ENCODE measurements at regions not wholly inside any gene's neighbourhood (a gene's known extent, or its start where the extent isn't known, plus 50 kb on each side); places are given as distances from the start of the nearest gene placed in this dataset.

- DNase-seq (no peak), ATAC-seq (ENCODE audit: insufficient read depth, low read depth) (no peak)
- no peaks in the 10 kb centered on the region for H4K20me1 ChIP-seq (ENCODE audit: insufficient read depth, low read length)
- H3K36me3 ChIP-seq (ENCODE audit: insufficient read depth, low read length), result no peaks in the 10 kb centered on the region
- no peaks in the 10 kb centered on the region for H3K79me2 ChIP-seq (ENCODE audit: insufficient read depth, low read length)
- H3K4me3 ChIP-seq (ENCODE audit: low read depth in 1 of 2, low read length in 2 of 2), result no peak overlapping the region
- H3K27me3 ChIP-seq (ENCODE audit: insufficient read depth, low read length, poor library complexity), result no peaks in the 10 kb centered on the region
- no peak for TF ChIP-seq EZH2 (IDR thresholded peaks at IDR 0.05; ENCODE audit: borderline replicate concordance, low read depth, low read length, severe bottlenecking)
- TF ChIP-seq, protein P1, sequence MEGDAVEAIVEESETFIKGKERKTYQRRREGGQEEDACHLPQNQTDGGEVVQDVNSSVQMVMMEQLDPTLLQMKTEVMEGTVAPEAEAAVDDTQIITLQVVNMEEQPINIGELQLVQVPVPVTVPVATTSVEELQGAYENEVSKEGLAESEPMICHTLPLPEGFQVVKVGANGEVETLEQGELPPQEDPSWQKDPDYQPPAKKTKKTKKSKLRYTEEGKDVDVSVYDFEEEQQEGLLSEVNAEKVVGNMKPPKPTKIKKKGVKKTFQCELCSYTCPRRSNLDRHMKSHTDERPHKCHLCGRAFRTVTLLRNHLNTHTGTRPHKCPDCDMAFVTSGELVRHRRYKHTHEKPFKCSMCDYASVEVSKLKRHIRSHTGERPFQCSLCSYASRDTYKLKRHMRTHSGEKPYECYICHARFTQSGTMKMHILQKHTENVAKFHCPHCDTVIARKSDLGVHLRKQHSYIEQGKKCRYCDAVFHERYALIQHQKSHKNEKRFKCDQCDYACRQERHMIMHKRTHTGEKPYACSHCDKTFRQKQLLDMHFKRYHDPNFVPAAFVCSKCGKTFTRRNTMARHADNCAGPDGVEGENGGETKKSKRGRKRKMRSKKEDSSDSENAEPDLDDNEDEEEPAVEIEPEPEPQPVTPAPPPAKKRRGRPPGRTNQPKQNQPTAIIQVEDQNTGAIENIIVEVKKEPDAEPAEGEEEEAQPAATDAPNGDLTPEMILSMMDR (IDR thresholded peaks at IDR 0.05; ENCODE audit: borderline replicate concordance, extremely low read depth, low read length, poor library complexity, severe bottlenecking), result no peak
- no peak overlapping the region for H3K4me2 ChIP-seq (ENCODE audit: insufficient read depth, low read length)
- no peak overlapping the region for H2AFZ ChIP-seq (ENCODE audit: low read depth, low read length)
- H3K4me1 ChIP-seq (ENCODE audit: insufficient read depth, low read length), result peaks cover 13% of the 10 kb centered on the region; the same call in 1 of the 2 replicates
- H3K9ac ChIP-seq (ENCODE audit: low read depth, low read length), result no peak overlapping the region
- H3K9me3 ChIP-seq (ENCODE audit: insufficient read depth, low read length, severe bottlenecking), result no peaks in the 10 kb centered on the region
- no peak overlapping the region for H3K27ac ChIP-seq (ENCODE audit: low read length)
Observed at GRCh38 chr2:12955864-12956263, 239.1 kb downstream of the TRIB2 start.

DNA sequence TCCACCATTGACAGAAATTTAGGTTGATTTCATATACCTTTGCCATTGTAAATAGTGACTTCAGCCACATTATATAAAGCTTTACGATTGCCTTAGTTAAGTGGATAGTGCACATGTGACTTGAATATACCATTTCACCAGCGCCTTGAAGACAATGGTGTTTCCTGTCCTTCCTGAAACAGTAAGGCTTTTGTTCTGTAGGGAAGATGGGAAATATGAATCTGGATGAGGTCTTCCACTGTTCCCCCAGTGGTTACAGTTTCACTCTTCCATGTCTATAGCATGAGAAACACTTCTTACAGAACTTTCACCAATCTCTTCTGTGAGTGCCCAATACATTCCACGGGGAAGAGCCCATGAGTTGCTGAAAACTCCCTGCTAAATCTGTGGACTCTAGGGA is 240.5 kb downstream of the TRIB2 start:
- TF ChIP-seq EZH2 (IDR thresholded peaks at IDR 0.05; ENCODE audit: borderline replicate concordance, low read depth, low read length, severe bottlenecking), result no peak
- TF ChIP-seq, protein P1 (IDR thresholded peaks at IDR 0.05; ENCODE audit: borderline replicate concordance, extremely low read depth, low read length, poor library complexity, severe bottlenecking), result no peak
- no peak for ATAC-seq (ENCODE audit: insufficient read depth, low read depth)
- Histone ChIP-seq H3K9me3 (ENCODE audit: insufficient read depth, low read length, severe bottlenecking) (no peaks in the 10 kb centered on the region), H3K36me3 (ENCODE audit: insufficient read depth, low read length) (no peaks in the 10 kb centered on the region), H4K20me1 (ENCODE audit: insufficient read depth, low read length) (no peaks in the 10 kb centered on the region), H3K4me1 (ENCODE audit: insufficient read depth, low read length) (no peaks in the 10 kb centered on the region), H3K27me3 (ENCODE audit: insufficient read depth, low read length, poor library complexity) (no peaks in the 10 kb centered on the region), H2AFZ (ENCODE audit: low read depth, low read length) (no peak overlapping the region), H3K79me2 (ENCODE audit: insufficient read depth, low read length) (no peaks in the 10 kb centered on the region), H3K4me3 (ENCODE audit: low read depth in 1 of 2, low read length in 2 of 2) (no peak overlapping the region), H3K4me2 (ENCODE audit: insufficient read depth, low read length) (no peak overlapping the region), H3K27ac (ENCODE audit: low read length) (no peak overlapping the region), H3K9ac (ENCODE audit: low read depth, low read length) (no peak overlapping the region)
- no peak for DNase-seq

- Histone ChIP-seq H3K4me1 (ENCODE audit: insufficient read depth, low read length) (peaks cover 16% of the 10 kb centered on the region), H3K36me3 (ENCODE audit: insufficient read depth, low read length) (no peaks in the 10 kb centered on the region), H3K27ac (ENCODE audit: low read length) (no peak overlapping the region), H3K9me3 (ENCODE audit: insufficient read depth, low read length, severe bottlenecking) (no peaks in the 10 kb centered on the region), H3K27me3 (ENCODE audit: insufficient read depth, low read length, poor library complexity) (no peaks in the 10 kb centered on the region), H3K79me2 (ENCODE audit: insufficient read depth, low read length) (no peaks in the 10 kb centered on the region), H3K9ac (ENCODE audit: low read depth, low read length) (no peak overlapping the region), H3K4me2 (ENCODE audit: insufficient read depth, low read length) (no peak overlapping the region), H3K4me3 (ENCODE audit: low read depth in 1 of 2, low read length in 2 of 2) (no peak overlapping the region), H4K20me1 (ENCODE audit: insufficient read depth, low read length) (no peaks in the 10 kb centered on the region), H2AFZ (ENCODE audit: low read depth, low read length) (no peak overlapping the region)
- DNase-seq, result no peak
- TF ChIP-seq, protein P1 (IDR thresholded peaks at IDR 0.05; ENCODE audit: borderline replicate concordance, extremely low read depth, low read length, poor library complexity, severe bottlenecking), result no peak
- TF ChIP-seq EZH2 (IDR thresholded peaks at IDR 0.05; ENCODE audit: borderline replicate concordance, low read depth, low read length, severe bottlenecking), result no peak
- no peak for ATAC-seq (ENCODE audit: insufficient read depth, low read depth)
Observed at GRCh38 chr2:12959935-12960334, 243.2 kb downstream of the TRIB2 start.

DNA sequence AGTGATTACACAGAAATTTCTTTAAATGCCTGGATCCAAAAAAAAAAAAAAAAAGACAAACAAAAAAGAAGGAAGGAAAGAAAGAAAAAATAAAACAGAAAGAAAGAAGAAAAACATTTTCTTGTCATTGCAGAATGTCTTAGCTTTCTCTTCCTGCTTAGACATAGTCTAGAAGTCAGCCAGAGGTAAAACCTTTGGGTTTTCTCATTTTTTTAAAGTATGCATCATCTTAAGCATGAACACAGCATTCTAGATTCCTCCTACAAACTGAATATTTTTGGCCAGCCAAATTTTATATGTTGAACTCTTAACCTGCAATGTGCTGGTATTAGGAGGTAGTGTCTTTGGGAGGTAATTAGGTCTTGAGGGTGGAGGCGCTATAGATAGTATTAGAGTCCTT is 243.9 kb downstream of the TRIB2 start:
- TF ChIP-seq EZH2 (IDR thresholded peaks at IDR 0.05; ENCODE audit: borderline replicate concordance, low read depth, low read length, severe bottlenecking), result no peak
- TF ChIP-seq, protein P1 (IDR thresholded peaks at IDR 0.05; ENCODE audit: borderline replicate concordance, extremely low read depth, low read length, poor library complexity, severe bottlenecking), result no peak
- Histone ChIP-seq H4K20me1 (ENCODE audit: insufficient read depth, low read length) (no peaks in the 10 kb centered on the region), H3K9ac (ENCODE audit: low read depth, low read length) (no peak overlapping the region), H3K9me3 (ENCODE audit: insufficient read depth, low read length, severe bottlenecking) (no peaks in the 10 kb centered on the region), H3K4me1 (ENCODE audit: insufficient read depth, low read length) (peaks cover 23% of the 10 kb centered on the region), H3K27me3 (ENCODE audit: insufficient read depth, low read length, poor library complexity) (no peaks in the 10 kb centered on the region), H3K36me3 (ENCODE audit: insufficient read depth, low read length) (no peaks in the 10 kb centered on the region), H3K27ac (ENCODE audit: low read length) (no peak overlapping the region), H3K4me2 (ENCODE audit: insufficient read depth, low read length) (no peak overlapping the region), H3K4me3 (ENCODE audit: low read depth in 1 of 2, low read length in 2 of 2) (no peak overlapping the region), H2AFZ (ENCODE audit: low read depth, low read length) (no peak overlapping the region), H3K79me2 (ENCODE audit: insufficient read depth, low read length) (no peaks in the 10 kb centered on the region)
- ATAC-seq (ENCODE audit: insufficient read depth, low read depth), result no peak
- no peak for DNase-seq
